GM12873 (cell line): ENCODE measurements at regions not wholly inside any gene's neighbourhood (a gene's known extent, or its start where the extent isn't known, plus 50 kb on each side); places are given as distances from the start of the nearest gene placed in this dataset.

Experiments
- CTCF ChIP-seq: IDR thresholded peaks from 2 replicates; pipeline ENCODE4 v1.5.1; 2012; ENCODE audit warnings: low read depth, mild to moderate bottlenecking, moderate library complexity, low read length, control low read depth; ENCODE audit not compliant: insufficient read depth; ENCODE audit errors: missing control alignments

GRCh38 chr5:67287510-67288268, 91.1 kb upstream of the CD180 start:
- TF ChIP-seq CTCF = no peak

GRCh38 chr5:67286006-67286405, 89.4 kb upstream of the CD180 start:
- TF ChIP-seq CTCF = no peak

- no peak for TF ChIP-seq CTCF
Observed at GRCh38 chr5:67283988-67284487, 87.4 kb upstream of the CD180 start.

- TF ChIP-seq CTCF = no peak
Observed at GRCh38 chr5:67283275-67283987, 86.8 kb upstream of the CD180 start.

GRCh38 chr5:67281874-67282273, 85.3 kb upstream of the CD180 start:
- no peak for TF ChIP-seq CTCF

GRCh38 chr5:67273689-67274356, 77.2 kb upstream of the CD180 start:
- no peak for TF ChIP-seq CTCF
